KBM-7 (cell line): ENCODE measurements at regions not wholly inside any gene's neighbourhood (a gene's known extent, or its start where the extent isn't known, plus 50 kb on each side); places are given as distances from the start of the nearest gene placed in this dataset.

ENCODE experiments used
- DNase-seq: peaks from one replicate; pipeline ENCODE4 v3.0.0-alpha.2; 2015
- in situ Hi-C: fragments of 300-500 bp; cut with MboI; formaldehyde crosslinking; loops from 2 replicates; pipeline ENCODE4 v1.14.3; 2020; ENCODE audit warnings: low sequenced_read_pairs, low pct_unique_long_range_greater_than_20kb, mixed read lengths

GRCh38 chr3:135516143-135516542 is 449.4 kb upstream of the PPP2R3A start:
- in situ Hi-C loops = no loop called here
- DNase-seq = no peak

DNA sequence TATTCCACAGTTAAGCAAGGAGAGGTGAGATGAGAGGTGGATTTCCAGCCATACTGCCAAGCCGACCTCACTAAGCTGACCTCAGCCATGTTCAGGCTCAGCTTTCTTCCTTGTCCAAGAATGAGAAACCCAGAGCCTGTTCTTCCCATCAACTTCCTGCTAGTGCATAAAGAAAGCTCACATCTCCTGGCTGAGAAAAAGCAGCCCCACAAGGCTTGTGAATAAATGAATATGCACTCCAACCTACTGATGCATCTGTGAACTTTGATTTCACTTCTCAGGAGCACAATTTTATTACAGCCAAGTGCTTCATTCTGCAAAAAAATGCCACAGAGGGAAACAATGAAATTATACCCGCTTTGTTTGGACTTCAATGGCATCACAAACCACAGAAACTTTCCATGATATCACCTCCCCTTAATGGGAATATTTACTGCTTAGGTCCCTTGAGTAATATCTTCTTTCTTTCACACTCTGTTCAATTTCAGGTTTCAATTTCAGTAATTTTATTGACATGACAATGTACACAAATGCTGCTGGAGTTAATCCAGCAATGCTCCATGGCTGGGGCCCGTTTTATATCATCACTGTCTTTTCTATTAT is 437.0 kb upstream of the PPP2R3A start:
- no peak for DNase-seq
- in situ Hi-C loops = no loop called here

DNA sequence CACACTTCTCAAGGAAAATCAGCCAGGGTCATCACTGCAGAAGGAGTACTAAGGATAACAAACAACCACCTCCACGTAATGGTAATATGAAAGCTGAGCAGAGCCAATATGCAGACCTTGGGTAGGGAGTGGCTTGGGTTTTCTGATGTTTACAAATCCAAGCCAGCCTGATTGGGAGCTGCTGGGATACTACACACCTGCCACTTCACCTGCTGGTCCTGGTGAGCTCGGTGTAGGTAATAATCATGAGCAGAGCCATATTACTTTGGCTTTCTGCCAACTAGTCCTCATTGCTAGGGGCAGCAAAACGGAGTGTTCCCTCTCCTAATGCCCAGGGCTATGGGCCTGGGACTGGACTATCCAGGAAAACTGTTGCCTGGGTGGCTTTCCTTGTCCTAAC is 433.5 kb upstream of the PPP2R3A start:
- no peak for DNase-seq
- in situ Hi-C loops = no loop called here

DNA sequence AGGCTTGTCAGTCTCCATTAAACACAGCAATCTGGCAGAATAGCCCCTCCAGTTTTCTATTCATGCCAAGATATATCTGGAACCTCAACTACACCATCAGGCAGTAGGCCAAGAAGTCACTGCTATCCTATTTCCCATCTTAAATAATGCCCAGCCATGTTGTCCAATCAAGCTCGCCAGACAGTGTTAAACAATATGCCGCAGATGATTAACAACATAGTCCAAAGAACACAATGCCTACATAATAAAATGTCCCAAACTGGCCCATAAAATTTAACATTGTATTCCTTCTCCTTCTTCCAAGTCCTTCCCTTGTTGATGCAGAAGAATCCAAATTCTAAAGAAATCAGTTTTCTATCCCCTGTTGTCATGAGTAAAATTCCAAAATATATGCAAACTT is 427.4 kb upstream of the PPP2R3A start:
- no peak for DNase-seq
- in situ Hi-C loops = no loop called here

DNA sequence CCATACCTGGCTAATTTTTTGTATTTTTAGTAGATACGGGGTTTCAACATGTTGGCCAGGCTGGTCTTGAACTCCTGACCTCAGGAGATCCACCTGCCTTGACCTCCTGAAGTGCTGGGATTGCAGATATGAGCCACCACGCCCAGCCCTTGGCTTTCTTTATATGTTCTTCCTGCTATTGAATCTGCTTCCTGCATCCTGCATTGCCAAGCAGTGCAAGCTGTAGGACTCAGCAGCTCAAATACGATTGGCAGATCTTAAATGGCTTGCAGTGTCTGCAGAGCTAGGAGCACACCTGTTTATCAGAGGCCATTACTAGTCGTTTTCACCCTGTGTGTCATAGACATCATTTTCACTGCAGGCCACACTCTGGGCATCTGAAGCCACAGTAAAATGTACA is 426.2 kb upstream of the PPP2R3A start:
- DNase-seq = no peak
- in situ Hi-C loops = no loop called here

GRCh38 chr3:135539854-135540253 is 425.7 kb upstream of the PPP2R3A start:
- in situ Hi-C loops = no loop called here
- DNase-seq = no peak

GRCh38 chr3:135549928-135550494 is 415.5 kb upstream of the PPP2R3A start:
- DNase-seq = no peak
- in situ Hi-C loops = no loop called here

GRCh38 chr3:135556174-135556573 is 409.4 kb upstream of the PPP2R3A start:
- DNase-seq = no peak
- in situ Hi-C loops = no loop called here

DNA sequence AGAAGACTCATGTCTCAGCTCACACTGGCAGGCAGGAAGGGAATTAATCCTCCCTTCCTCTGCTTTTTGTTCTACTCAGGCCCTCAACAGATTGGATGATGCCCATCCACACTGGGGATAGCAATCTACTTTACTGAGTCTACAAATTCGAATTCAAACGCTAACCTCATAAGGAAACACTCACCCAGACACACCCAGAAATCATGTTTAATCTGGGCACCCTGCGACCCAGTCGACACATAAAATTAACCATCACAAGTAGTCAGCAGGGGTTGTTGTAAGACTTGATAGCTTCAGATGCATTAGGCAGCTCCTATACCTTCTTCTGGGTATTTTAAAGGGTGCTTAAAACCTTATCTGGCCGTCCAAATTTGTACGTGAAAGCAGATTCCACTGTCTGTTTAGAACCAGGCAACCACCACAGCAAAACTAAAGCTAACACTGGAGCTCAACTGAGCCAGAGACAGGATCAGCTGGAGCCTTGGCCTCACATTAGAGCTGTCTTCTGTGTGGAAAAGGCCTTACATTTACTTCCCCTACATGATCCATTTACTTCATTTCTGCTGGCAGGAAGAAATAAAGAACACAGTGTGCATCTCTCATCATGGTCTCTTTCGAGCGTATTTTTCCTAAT is 407.3 kb upstream of the PPP2R3A start:
- in situ Hi-C loops = no loop called here
- no peak for DNase-seq

DNA sequence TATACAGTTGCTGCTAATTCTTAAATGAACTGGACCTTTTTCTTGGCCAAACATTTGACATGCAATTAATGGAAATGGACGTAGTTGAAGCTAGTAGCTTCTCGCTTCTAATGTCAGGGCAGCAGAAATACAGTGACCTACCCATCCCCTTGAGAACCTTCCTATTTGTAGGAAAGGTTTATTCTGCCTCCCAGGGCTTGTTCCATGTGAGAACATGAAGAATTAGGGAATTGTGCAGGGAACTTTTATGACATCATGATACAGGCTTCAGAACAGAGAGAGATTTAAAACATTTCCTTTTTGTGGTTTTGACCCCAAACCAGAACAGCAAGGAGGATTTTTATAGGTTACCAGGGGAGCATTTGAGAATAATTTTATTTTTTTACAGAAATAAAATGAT is 406.6 kb upstream of the PPP2R3A start:
- DNase-seq = no peak
- in situ Hi-C loops = no loop called here

GRCh38 chr3:135559802-135560201 is 405.7 kb upstream of the PPP2R3A start:
- no peak for DNase-seq
- in situ Hi-C loops = no loop called here

GRCh38 chr3:135560847-135561246 is 404.7 kb upstream of the PPP2R3A start:
- no peak for DNase-seq
- in situ Hi-C loops = no loop called here

DNA sequence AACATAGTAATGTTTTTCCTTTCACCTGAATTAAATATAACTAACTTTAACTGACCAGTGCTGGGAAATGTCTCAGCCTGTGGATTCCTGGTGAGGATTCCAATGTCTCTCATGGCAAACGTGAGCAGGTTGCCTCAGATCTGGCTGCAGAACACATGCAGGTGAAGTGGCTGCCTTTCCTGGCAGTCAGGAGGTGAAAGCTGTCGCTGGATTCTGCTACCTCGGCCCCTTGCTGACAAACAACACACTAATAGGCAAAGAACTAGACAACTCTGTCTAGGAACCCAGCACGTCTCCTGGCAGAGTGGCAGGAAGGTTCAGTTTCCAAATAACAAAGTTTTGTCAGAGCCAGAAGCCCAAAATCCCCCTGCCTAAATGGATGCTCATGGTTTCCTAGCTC is 400.8 kb upstream of the PPP2R3A start:
- DNase-seq = no peak
- in situ Hi-C loops = no loop called here

GRCh38 chr3:135565546-135565945 is 400.0 kb upstream of the PPP2R3A start:
- in situ Hi-C loops = no loop called here
- no peak for DNase-seq

DNA sequence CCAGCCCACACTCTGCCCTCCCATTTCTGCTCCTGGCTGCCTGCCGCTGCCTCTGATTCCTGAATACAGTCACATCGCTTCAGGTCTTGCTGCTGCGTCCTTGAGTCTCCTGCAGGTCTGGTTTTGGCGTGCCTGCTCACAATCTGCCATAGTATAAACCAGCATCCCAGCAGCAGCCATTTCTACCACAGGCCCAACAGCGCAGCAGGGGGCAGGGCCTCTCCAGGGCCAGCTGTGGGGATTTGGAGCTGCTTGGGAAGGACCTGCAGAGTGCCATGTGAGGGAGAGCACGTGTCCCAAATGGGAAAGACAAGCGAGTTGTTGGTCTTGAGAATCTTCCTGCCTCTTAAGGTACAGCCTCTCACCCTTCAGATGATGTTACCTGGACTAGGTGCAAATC is 398.3 kb upstream of the PPP2R3A start:
- in situ Hi-C loops = no loop called here
- DNase-seq = no peak

DNA sequence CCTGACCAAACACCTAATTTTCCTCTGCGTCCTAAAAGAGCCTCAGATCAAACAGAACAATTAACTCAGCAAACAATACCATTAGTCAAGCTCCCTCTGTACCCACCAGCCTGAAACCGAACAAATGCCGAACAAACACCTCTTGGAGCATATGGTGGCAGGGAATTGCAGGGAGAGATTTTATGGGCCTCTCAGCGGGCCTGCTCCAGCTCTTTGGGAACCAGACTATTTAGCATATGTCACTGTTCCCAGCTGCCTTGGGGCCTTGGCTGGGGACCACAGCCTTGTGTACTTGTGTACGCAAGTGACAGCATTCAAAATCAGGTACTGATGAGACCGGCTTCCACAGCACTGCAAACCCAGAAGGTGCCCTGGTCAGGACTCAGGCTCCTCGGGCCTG is 388.8 kb upstream of the PPP2R3A start:
- no peak for DNase-seq
- in situ Hi-C loops = no loop called here

DNA sequence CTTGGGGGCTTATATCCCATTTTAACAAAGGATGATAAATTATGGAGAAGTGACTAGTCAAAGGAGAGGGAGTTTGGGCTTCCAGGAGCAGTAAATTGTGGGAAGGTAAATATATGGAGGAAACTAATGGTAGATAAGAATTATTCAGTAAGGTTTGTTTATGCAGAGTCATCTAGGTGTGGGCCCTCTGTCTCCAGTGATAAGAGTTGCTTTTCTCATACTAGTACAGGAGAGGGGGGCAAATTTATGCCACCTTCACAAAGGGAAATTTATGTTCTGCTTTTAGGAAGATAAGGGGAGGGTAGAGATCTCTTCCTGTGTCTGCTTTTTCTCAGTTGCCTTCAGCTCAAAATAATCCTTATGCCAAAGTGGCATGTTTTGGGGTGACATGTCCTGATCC is 383.7 kb upstream of the PPP2R3A start:
- DNase-seq = no peak
- in situ Hi-C loops = no loop called here

DNA sequence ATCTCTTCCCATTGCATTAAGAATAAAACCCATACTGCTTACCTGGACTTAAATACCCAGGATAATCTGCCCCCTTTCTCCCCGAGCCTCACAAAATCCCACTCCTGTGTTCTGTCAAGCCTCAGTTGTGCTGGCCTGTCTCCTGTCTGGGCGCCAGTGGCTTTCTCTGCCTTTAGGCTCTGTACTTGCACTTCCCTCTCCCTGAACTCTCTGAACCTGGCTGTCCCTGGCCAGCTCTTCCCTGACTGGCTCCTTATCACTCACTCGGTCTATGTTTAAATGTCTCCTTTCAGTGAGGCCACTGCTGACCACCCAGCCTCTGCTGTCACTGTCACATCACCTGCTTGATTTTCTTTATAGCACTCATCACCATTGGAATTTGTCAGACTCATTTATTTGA is 382.7 kb upstream of the PPP2R3A start:
- no peak for DNase-seq
- in situ Hi-C loops = no loop called here

- no peak for DNase-seq
- in situ Hi-C loops = no loop called here
Observed at GRCh38 chr3:135596563-135596962, 369.0 kb upstream of the PPP2R3A start.

GRCh38 chr3:135597855-135598254 is 367.7 kb upstream of the PPP2R3A start:
- in situ Hi-C loops = no loop called here
- DNase-seq = no peak

DNA sequence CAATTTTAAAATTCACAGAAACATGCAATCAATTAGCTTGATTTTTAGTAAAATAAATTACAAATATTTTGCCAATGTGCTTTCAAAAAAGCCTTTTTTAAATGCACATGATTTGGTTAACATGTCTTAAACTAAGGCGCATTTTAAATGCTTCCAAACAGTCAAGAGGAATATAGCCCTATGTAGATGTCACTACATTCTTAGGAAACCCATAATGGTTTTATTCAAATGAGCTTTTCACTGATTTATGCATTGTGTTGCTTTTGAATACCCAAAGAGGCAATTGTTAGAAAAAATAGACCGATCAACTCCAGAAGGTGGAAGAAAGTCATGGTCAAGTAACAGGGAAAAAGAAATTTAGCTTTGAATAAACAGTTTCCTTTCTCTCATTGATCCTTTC is 366.9 kb upstream of the PPP2R3A start:
- in situ Hi-C loops = no loop called here

More for the DNA sequence above, 366.9 kb upstream of the PPP2R3A start:
- no peak for DNase-seq
